Thyroid gland (tissue), 4 donors: ENCODE measurements at regions not wholly inside any gene's neighbourhood (a gene's known extent, or its start where the extent isn't known, plus 50 kb on each side); places are given as distances from the start of the nearest gene placed in this dataset.

Experiments
- DNase-seq, 2 donors: peaks; one replicate each; pipeline ENCODE4 v3.0.0-alpha.2; 2019
- H3K27ac ChIP-seq, 3 donors: fragments of 200-600 bp; sonication (generic); 1 replicate in 2 of 3; 2 replicates in 1 of 3; pipeline ENCODE4 v1.5.1; 2016 to 2019; ENCODE audit warnings: mild to moderate bottlenecking in 1 of 3, moderate library complexity in 1 of 3
- H3K27me3 ChIP-seq: fragments of 200-600 bp; sonication (generic); one replicate; pipeline ENCODE4 v1.5.1; 2019
- H3K36me3 ChIP-seq, 2 donors: fragments of 200-600 bp; sonication (generic); one replicate each; pipeline ENCODE4 v1.5.1; 2016 to 2019
- H3K4me1 ChIP-seq, 2 donors: fragments of 200-600 bp; sonication (generic); one replicate each; pipeline ENCODE4 v1.5.1; 2017 to 2019
- H3K4me3 ChIP-seq, 3 donors: fragments of 200-600 bp; sonication (generic); replicated peaks in 1 of 3; 1 replicate in 2 of 3; 2 replicates in 1 of 3; pipeline ENCODE4 v1.5.1; 2016; ENCODE audit warnings: mild to moderate bottlenecking in 1 of 3
- H3K9me3 ChIP-seq: fragments of 200-600 bp; sonication (generic); one replicate; pipeline ENCODE4 v1.5.1; 2017
- POLR2A ChIP-seq, 2 donors: fragments of 450-650 bp; IDR thresholded peaks; one replicate each; pipeline ENCODE4 v1.6.1; 2017; ENCODE audit warnings: antibody characterized with exemption in 2 of 2, mild to moderate bottlenecking in 2 of 2, moderate library complexity in 1 of 2
- WGBS, 2 donors: methylation state at CpG; one replicate each; pipeline ENCODE4 v1.1.5; 2017; 5-methylcytosine and 5-hydroxymethylcytosine counted together
- intact Hi-C: fragments of 100-400 bp; cut with DNase I; formaldehyde crosslinking; loops from one replicate; pipeline ENCODE4 v1.15.1; 2023
- TF ChIP-seq, protein P1 (sequence below), 6 experiments: fragments of 200-600 bp in 3 of 6; fragments of 450-650 bp in 3 of 6; sonication (generic) in 3 of 6; IDR thresholded peaks; one replicate each; pipeline ENCODE4 v1.5.1; 2016 to 2019; ENCODE audit warnings: antibody characterized with exemption in 6 of 6, mild to moderate bottlenecking in 2 of 6, inconsistent platforms in 1 of 6, moderate library complexity in 1 of 6

GRCh38 chr10:131018886-131019500 lies 292.5 kb downstream of the TCERG1L start:
- WGBS, 2 donors, result 75 to 83% methylated on average over 14 of the region's 14 CpGs
- intact Hi-C loops, result no loop called here
- no peak for DNase-seq
- Histone ChIP-seq H3K27ac (no peak overlapping the region), H3K27me3 (no peaks in the 10 kb centered on the region), H3K36me3 (no peaks in the 10 kb centered on the region), H3K9me3 (no peaks in the 10 kb centered on the region), H3K4me3 (no peak overlapping the region), H3K4me1 (no peaks in the 10 kb centered on the region)
- TF ChIP-seq, protein P1, sequence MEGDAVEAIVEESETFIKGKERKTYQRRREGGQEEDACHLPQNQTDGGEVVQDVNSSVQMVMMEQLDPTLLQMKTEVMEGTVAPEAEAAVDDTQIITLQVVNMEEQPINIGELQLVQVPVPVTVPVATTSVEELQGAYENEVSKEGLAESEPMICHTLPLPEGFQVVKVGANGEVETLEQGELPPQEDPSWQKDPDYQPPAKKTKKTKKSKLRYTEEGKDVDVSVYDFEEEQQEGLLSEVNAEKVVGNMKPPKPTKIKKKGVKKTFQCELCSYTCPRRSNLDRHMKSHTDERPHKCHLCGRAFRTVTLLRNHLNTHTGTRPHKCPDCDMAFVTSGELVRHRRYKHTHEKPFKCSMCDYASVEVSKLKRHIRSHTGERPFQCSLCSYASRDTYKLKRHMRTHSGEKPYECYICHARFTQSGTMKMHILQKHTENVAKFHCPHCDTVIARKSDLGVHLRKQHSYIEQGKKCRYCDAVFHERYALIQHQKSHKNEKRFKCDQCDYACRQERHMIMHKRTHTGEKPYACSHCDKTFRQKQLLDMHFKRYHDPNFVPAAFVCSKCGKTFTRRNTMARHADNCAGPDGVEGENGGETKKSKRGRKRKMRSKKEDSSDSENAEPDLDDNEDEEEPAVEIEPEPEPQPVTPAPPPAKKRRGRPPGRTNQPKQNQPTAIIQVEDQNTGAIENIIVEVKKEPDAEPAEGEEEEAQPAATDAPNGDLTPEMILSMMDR (IDR thresholded peaks at IDR 0.05), result no peak
- no peak for TF ChIP-seq POLR2A (IDR thresholded peaks at IDR 0.05)

- H3K36me3 ChIP-seq, result no peaks in the 10 kb centered on the region
- no peaks in the 10 kb centered on the region for H3K27me3 ChIP-seq
- no peak for TF ChIP-seq POLR2A (IDR thresholded peaks at IDR 0.05)
- TF ChIP-seq, protein P1 (IDR thresholded peaks at IDR 0.05), result no peak
- H3K4me3 ChIP-seq, result no peak overlapping the region
- DNase-seq, result no peak
- intact Hi-C loops, result no loop called here
- H3K9me3 ChIP-seq, result no peaks in the 10 kb centered on the region
- 66 to 86% methylated on average over 10 of the region's 11 CpGs for WGBS, 2 donors
- H3K27ac ChIP-seq, result no peak overlapping the region
- no peaks in the 10 kb centered on the region for H3K4me1 ChIP-seq
Measured at GRCh38 chr10:131019696-131020095, 291.8 kb downstream of the TCERG1L start.

DNA sequence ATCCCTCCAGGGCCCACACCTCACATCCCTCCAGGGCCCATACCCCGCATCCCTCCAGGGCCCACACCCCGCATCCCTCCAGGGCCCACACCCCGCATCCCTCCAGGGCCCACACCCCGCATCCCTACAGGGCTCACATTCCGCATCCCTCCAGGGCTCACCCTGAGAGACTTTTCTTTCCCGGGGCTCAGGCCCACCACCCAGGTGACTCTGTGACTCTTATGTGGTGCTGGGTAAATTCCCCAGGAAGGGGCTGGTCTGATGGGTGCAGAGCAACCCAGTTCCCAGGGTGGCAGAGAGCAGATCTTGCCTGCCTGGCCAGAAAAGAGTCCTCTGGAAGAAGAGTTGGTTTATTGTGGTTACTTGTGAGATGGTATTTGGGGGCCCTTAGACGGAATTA lies 290.7 kb downstream of the TCERG1L start:
- H3K27me3 ChIP-seq, result no peaks in the 10 kb centered on the region
- intact Hi-C loops, result no loop called here
- no peaks in the 10 kb centered on the region for H3K9me3 ChIP-seq
- no peak overlapping the region for H3K27ac ChIP-seq
- no peak for TF ChIP-seq POLR2A (IDR thresholded peaks at IDR 0.05)
- TF ChIP-seq, protein P1 (IDR thresholded peaks at IDR 0.05), result no peak
- DNase-seq, result no peak
- H3K4me3 ChIP-seq, result no peak overlapping the region
- H3K4me1 ChIP-seq, result no peaks in the 10 kb centered on the region
- 85 to 88% methylated on average over 5 to 7 of the region's 7 CpGs for WGBS, 2 donors
- no peaks in the 10 kb centered on the region for H3K36me3 ChIP-seq

DNA sequence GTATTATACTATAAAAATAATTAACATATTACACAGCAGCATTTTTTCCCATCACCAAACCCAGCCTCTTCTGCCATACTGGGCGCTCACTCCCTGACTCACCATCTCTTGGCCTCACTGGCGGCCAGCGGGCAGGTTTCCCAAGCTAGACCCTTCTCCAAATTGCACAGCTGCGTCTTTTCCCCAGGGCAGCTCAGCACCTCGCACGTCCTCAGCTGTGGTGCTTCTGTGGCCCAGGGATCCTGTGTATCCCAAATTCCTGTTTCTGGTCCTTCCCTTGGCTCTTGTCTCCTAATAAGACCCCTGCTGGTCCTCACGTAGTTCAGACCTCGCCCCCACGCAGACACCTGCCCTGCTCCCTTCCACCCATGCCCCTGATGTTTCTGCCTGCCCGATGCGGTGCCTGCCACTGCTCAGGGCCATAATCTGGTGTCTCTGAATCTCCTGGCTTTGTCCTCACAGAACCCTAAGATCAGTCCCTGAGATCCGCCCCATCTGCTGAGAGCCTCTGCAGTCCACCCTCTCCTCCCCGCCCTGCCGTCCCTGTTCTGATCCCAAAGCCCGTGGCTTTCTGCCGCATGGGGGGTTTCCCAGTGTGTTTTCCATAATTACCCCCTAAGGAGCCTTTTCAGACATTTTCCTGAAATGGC lies 290.1 kb downstream of the TCERG1L start:
- H3K27me3 ChIP-seq, result no peaks in the 10 kb centered on the region
- H3K4me3 ChIP-seq, result no peak overlapping the region
- 88 to 89% methylated on average over 16 of the region's 16 CpGs for WGBS, 2 donors
- intact Hi-C loops, result no loop called here
- no peak overlapping the region for H3K27ac ChIP-seq
- H3K4me1 ChIP-seq, result no peaks in the 10 kb centered on the region
- H3K9me3 ChIP-seq, result no peaks in the 10 kb centered on the region
- TF ChIP-seq, protein P1 (IDR thresholded peaks at IDR 0.05), result no peak
- no peak for TF ChIP-seq POLR2A (IDR thresholded peaks at IDR 0.05)
- no peaks in the 10 kb centered on the region for H3K36me3 ChIP-seq
- DNase-seq, result no peak

- TF ChIP-seq, protein P1 (IDR thresholded peaks at IDR 0.05), result no peak
- TF ChIP-seq POLR2A (IDR thresholded peaks at IDR 0.05), result no peak
- H3K27ac ChIP-seq, result no peak overlapping the region
- no peaks in the 10 kb centered on the region for H3K4me1 ChIP-seq
- no peak overlapping the region for H3K4me3 ChIP-seq
- no peaks in the 10 kb centered on the region for H3K27me3 ChIP-seq
- DNase-seq, result no peak
- no peaks in the 10 kb centered on the region for H3K36me3 ChIP-seq
- intact Hi-C loops, result no loop called here
- no peaks in the 10 kb centered on the region for H3K9me3 ChIP-seq
- 71 to 76% methylated on average over 4 of the region's 4 CpGs for WGBS, 2 donors
Measured at GRCh38 chr10:131021969-131022368, 289.6 kb downstream of the TCERG1L start.
